ENCODE measurements at regions not wholly inside any gene's neighbourhood (a gene's known extent, or its start where the extent isn't known, plus 50 kb on each side); places are given as distances from the start of the nearest gene placed in this dataset.

GRCh38 chr15:79381593-79381992, 50.5 kb upstream of the MINAR1 start:
- Histone ChIP-seq H3K27ac (no peak overlapping the region), H3K9me3 (no peaks in the 10 kb centered on the region), H3K27me3 (no peaks in the 10 kb centered on the region), H3K36me3 (no peaks in the 10 kb centered on the region), H3K4me1 (no peaks in the 10 kb centered on the region), H3K4me3 (no peak overlapping the region)
- ATAC-seq = no peak
- no peak for TF ChIP-seq CTCF (IDR thresholded peaks at IDR 0.05)
- intact Hi-C loops (cut with DNase I) = loop anchor here (10.0 kb wide), 1 partner anchor 473 kb away; no protein-coding TSS in a partner anchor
- DNase-seq = no peak
